GM18861 (cell line): ENCODE measurements at regions not wholly inside any gene's neighbourhood (a gene's known extent, or its start where the extent isn't known, plus 50 kb on each side); places are given as distances from the start of the nearest gene placed in this dataset.
"Not testable (repeated sequence)": the region's sequence is repeated elsewhere in the genome, so short reads cannot be mapped to it uniquely, and the experiment has no call there.

Experiments
- ATAC-seq: cut with Tn5 transposase; IDR thresholded peaks from one replicate; pipeline ENCODE4 v1.9.1; 2021; ENCODE audit not compliant: unreplicated experiment

DNA sequence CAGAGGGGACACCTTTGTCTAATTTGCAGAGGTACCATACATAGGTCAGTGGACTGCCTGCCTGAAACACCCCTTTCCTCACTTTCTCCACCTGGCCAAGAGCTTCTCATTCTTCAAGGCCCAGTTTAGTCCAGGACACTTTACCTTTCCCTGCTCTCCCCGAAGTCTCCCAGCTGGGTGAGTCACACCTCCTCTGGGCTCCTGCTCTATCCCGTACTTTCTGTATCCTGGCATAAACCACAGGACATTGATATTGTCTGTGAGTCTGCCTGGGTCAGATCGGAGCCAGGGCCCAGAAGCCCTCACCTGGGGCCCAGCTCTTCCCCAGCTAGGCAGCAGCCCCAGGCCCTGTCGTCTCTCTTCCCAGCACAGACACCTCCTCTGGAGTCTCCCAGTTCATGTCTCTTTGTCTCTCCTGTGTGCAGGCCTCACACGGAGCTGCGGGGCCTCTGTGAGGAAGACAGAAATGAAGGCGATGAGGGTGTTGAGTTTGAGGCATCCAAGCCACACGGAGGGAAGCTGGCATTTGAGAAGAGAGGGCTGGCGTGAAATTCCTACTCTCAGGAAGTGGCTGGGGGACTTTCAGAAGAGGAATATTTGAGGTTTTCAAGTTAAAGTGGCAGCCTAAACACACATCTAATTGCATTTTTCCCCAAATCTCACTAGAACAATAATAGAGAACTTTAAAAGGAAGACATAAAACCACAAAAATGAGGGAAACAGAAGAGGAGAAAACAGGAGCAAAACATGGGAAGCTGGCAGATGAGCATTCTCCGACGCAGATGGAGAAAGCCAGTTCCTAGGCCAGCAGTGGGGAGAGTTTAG lies 79.6 kb upstream of the LAPTM4A start:
- ATAC-seq = no peak

- ATAC-seq = no peak
Measured at GRCh38 chr2:20130160-20130560, 78.7 kb upstream of the LAPTM4A start.

GRCh38 chr2:20129331-20130159 lies 78.1 kb upstream of the LAPTM4A start:
- no peak for ATAC-seq

- no peak for ATAC-seq
Measured at GRCh38 chr2:20128506-20129330, 77.3 kb upstream of the LAPTM4A start.

DNA sequence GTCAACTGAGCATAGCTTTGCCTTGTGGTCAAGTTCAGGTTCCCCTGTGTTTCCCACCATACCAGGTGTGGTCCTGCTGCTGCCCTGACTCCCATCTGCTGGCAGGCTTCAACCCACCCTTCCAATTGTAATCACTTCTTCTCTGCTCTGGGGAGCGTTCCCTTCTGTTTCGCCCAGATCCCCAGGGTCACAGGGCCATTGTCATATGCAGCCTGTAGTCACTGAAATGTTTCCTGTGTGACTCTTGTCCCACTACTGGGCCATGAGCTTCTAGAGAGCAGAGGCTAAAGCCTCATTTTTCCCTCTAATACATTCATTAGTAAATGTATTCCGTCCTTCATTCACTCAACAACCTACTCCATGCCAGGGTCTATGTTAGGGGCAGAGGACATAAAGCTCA lies 75.0 kb upstream of the LAPTM4A start:
- no peak for ATAC-seq

GRCh38 chr2:20126040-20126439 lies 74.6 kb upstream of the LAPTM4A start:
- ATAC-seq = no peak

DNA sequence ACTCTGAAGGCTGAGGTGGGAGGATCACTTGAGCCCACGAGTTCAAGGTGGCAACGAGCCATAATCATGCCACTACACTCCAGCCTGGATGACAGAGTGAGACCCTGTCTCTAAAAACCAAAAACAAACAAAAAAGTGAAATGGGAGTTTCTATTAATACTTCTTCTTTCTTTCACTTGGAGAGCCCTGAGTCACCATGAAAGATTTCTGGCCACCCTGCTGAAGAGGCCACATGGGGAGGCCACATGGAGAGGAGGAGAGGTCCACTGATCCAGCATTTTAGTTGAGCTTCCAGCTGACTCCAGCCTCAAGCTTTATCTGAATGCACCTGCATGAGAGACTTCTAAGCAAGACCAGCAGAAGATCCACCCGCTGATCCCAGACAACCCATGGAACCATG lies 74.2 kb upstream of the LAPTM4A start:
- no peak for ATAC-seq

- no peak for ATAC-seq
Measured at GRCh38 chr2:20125164-20125563, 73.7 kb upstream of the LAPTM4A start.

- ATAC-seq = no peak
Measured at GRCh38 chr2:20123871-20124594, 72.6 kb upstream of the LAPTM4A start.

- ATAC-seq = no peak
Measured at GRCh38 chr2:20122864-20123263, 71.4 kb upstream of the LAPTM4A start.

DNA sequence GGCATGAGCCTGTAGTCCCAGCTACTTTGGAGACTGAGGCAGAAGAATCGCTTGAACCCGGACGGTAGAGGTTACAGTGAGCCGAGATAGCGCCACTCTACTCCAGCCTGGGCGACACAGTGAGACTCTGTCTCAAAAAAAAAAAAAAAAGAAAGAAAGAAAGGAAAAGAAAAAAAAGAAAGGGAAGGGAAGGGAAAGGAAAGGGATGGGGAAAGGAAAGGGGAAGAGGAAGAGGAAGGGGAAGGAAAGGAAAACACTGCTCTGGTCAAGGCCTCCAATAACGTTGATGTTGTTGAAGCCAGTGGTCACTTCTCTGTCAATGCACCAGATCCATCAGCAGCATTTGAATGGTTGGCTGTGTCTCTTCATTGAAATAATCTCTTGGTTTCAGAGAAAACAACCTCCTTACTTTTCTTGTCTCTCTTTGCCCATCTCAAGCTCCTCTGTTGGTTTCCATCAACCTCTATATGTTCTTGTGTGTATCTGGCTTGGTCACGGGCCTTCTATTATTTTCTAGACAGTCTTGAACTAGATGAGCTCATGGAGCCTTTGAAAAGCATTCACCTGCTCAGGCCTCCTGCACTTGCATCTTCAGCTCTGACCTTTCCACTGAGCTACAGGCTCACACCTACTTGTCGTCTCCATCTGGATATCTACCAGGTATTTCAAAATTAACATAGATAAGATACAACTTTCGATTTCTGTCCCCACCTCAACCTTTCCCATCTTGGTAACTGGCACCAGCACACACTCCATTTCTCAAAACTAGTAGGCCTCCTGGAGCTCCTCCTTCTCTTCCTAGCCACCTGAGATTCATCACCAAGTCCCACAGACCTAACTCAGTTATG lies 69.4 kb upstream of the LAPTM4A start:
- no peak for ATAC-seq

GRCh38 chr2:20118051-20118450 lies 66.6 kb upstream of the LAPTM4A start:
- no peak for ATAC-seq

DNA sequence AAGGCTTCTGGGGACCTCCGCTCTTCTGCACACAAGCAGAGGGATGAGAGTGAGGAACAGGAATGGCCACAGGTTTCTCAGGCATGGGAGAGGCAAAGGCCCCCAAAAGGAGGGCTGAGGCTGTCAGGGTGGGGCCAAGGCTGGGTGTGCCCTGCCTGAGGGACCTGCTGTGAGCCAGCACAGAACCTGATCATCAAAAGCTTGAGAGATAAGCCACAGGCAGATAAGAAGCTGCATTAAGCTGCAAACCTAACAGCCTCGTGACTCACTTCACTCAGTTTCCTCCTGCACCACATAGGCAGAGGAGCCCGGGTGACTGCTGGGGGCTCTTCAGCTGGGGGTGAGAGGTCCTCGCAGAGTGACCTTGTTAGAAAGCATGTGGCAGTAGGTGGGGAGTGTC lies 64.5 kb upstream of the LAPTM4A start:
- ATAC-seq = no peak

DNA sequence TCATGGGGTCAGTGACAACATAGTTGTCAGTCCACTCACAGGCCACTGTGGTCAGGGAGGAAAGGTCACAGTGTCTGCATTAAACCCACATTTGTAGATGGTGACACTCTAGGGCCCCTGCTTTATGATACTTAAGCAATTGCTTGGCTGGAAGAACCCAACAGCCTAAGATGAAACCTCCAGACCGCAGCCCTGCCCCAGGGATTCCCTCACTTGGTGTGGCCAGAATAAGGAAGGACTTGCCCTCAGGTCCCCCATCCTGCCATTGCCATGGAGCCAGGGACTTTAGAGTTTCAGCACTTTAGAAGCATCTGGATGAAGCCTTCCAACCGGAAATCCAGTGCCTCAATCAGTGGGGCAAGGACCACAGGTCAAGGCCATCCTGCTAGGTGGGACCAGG lies 63.9 kb upstream of the LAPTM4A start:
- no peak for ATAC-seq

- ATAC-seq = no peak
Measured at GRCh38 chr2:20113986-20114938, 62.8 kb upstream of the LAPTM4A start.

- no peak for ATAC-seq
Measured at GRCh38 chr2:20113004-20113796, 61.8 kb upstream of the LAPTM4A start.

GRCh38 chr2:20112361-20112760 lies 60.9 kb upstream of the LAPTM4A start:
- ATAC-seq = not testable (repeated sequence)
